ENCODE measurements at regions not wholly inside any gene's neighbourhood (a gene's known extent, or its start where the extent isn't known, plus 50 kb on each side); places are given as distances from the start of the nearest gene placed in this dataset.

GRCh38 chr6:4592026-4592425, 184.2 kb upstream of the CDYL start:
- no peak overlapping the region for H3K4me3 ChIP-seq (ENCODE audit: low read depth, low read length)
- TF ChIP-seq MAX (IDR thresholded peaks at IDR 0.05; ENCODE audit: low read depth, low read length) (no peak), POLR2A (IDR thresholded peaks at IDR 0.05; ENCODE audit: extremely low read depth, insufficient read length) (no peak)
- DNase-seq (ENCODE audit: low read depth): no peak

GRCh38 chr6:4591218-4591617, 185.0 kb upstream of the CDYL start:
- no peak overlapping the region for H3K4me3 ChIP-seq (ENCODE audit: low read depth, low read length)
- DNase-seq (ENCODE audit: low read depth): no peak
- TF ChIP-seq POLR2A (IDR thresholded peaks at IDR 0.05; ENCODE audit: extremely low read depth, insufficient read length): no peak
- TF ChIP-seq MAX (IDR thresholded peaks at IDR 0.05; ENCODE audit: low read depth, low read length): no peak
- TF ChIP-seq MYC (IDR thresholded peaks at IDR 0.05; ENCODE audit: low read depth, low read length): no peak
- no peak for TF ChIP-seq CTCF (IDR thresholded peaks at IDR 0.05; ENCODE audit: low read depth, low read length)

GRCh38 chr6:4589295-4589694, 186.9 kb upstream of the CDYL start:
- TF ChIP-seq MYC (IDR thresholded peaks at IDR 0.05; ENCODE audit: low read depth, low read length) (no peak), MAX (IDR thresholded peaks at IDR 0.05; ENCODE audit: low read depth, low read length) (no peak), CTCF (IDR thresholded peaks at IDR 0.05; ENCODE audit: low read depth, low read length) (no peak), POLR2A (IDR thresholded peaks at IDR 0.05; ENCODE audit: extremely low read depth, insufficient read length) (no peak)
- no peak overlapping the region for H3K4me3 ChIP-seq (ENCODE audit: low read depth, low read length)
- no peak for DNase-seq (ENCODE audit: low read depth)

GRCh38 chr6:4588581-4588980, 187.6 kb upstream of the CDYL start:
- no peak for DNase-seq (ENCODE audit: low read depth)
- TF ChIP-seq POLR2A (IDR thresholded peaks at IDR 0.05; ENCODE audit: extremely low read depth, insufficient read length): no peak
- TF ChIP-seq MAX (IDR thresholded peaks at IDR 0.05; ENCODE audit: low read depth, low read length): no peak
- TF ChIP-seq MYC (IDR thresholded peaks at IDR 0.05; ENCODE audit: low read depth, low read length): no peak
- no peak for TF ChIP-seq CTCF (IDR thresholded peaks at IDR 0.05; ENCODE audit: low read depth, low read length)
- no peak overlapping the region for H3K4me3 ChIP-seq (ENCODE audit: low read depth, low read length)

GRCh38 chr6:4588163-4588562, 188.0 kb upstream of the CDYL start:
- no peak for DNase-seq (ENCODE audit: low read depth)
- H3K4me3 ChIP-seq (ENCODE audit: low read depth, low read length): no peak overlapping the region
- TF ChIP-seq MAX (IDR thresholded peaks at IDR 0.05; ENCODE audit: low read depth, low read length): no peak
- no peak for TF ChIP-seq CTCF (IDR thresholded peaks at IDR 0.05; ENCODE audit: low read depth, low read length)
- no peak for TF ChIP-seq POLR2A (IDR thresholded peaks at IDR 0.05; ENCODE audit: extremely low read depth, insufficient read length)
- no peak for TF ChIP-seq MYC (IDR thresholded peaks at IDR 0.05; ENCODE audit: low read depth, low read length)

GRCh38 chr6:4587171-4587570, 189.0 kb upstream of the CDYL start:
- H3K4me3 ChIP-seq (ENCODE audit: low read depth, low read length): no peak overlapping the region
- DNase-seq (ENCODE audit: low read depth): no peak
- TF ChIP-seq MAX (IDR thresholded peaks at IDR 0.05; ENCODE audit: low read depth, low read length): no peak
- TF ChIP-seq MYC (IDR thresholded peaks at IDR 0.05; ENCODE audit: low read depth, low read length): no peak
- TF ChIP-seq POLR2A (IDR thresholded peaks at IDR 0.05; ENCODE audit: extremely low read depth, insufficient read length): no peak
- TF ChIP-seq CTCF (IDR thresholded peaks at IDR 0.05; ENCODE audit: low read depth, low read length): no peak
